Nephron progenitor cell (in vitro differentiated cells): ENCODE measurements at regions not wholly inside any gene's neighbourhood (a gene's known extent, or its start where the extent isn't known, plus 50 kb on each side); places are given as distances from the start of the nearest gene placed in this dataset.
"Not testable (repeated sequence)": the region's sequence is repeated elsewhere in the genome, so short reads cannot be mapped to it uniquely, and the experiment has no call there.

Experiments used
- DNase-seq: peaks from one replicate; pipeline ENCODE4 v3.0.0; 2021
- H3K27ac Mint-ChIP-seq: 2 replicates; pipeline ENCODE4 v1.8.0; 2021; ENCODE audit warnings: mild to moderate bottlenecking, moderate library complexity, mixed read lengths
- H3K27me3 Mint-ChIP-seq: 2 replicates; pipeline ENCODE4 v1.8.0; 2021; ENCODE audit warnings: mild to moderate bottlenecking, low read depth, mixed read lengths; ENCODE audit not compliant: poor library complexity
- H3K36me3 Mint-ChIP-seq: 2 replicates; pipeline ENCODE4 v1.8.0; 2021; ENCODE audit warnings: low read depth, mixed read lengths
- H3K4me1 Mint-ChIP-seq: 2 replicates; pipeline ENCODE4 v1.8.0; 2021; ENCODE audit warnings: mixed read lengths
- H3K4me3 Mint-ChIP-seq: 2 replicates; pipeline ENCODE4 v1.8.0; 2021; ENCODE audit warnings: mild to moderate bottlenecking, moderate library complexity, mixed read lengths
- H3K9me3 Mint-ChIP-seq: 2 replicates; pipeline ENCODE4 v1.8.0; 2021; ENCODE audit warnings: mild to moderate bottlenecking, moderate library complexity, mixed read lengths
- CTCF ChIP-seq: fragments of 200-600 bp; sonication (generic); IDR thresholded peaks from 2 replicates; pipeline ENCODE4 v1.5.0; 2021; ENCODE audit warnings: antibody characterized with exemption

GRCh38 chrX:117607561-117607960, 509.0 kb downstream of the KLHL13 start:
- no peak for TF ChIP-seq CTCF
- H3K27me3 Mint-ChIP-seq: no peaks in the 10 kb centered on the region
- H3K4me3 Mint-ChIP-seq: no peak overlapping the region
- no peak for DNase-seq
- H3K36me3 Mint-ChIP-seq: no peaks in the 10 kb centered on the region
- no peaks in the 10 kb centered on the region for H3K4me1 Mint-ChIP-seq
- H3K9me3 Mint-ChIP-seq: peaks cover 15% of the 10 kb centered on the region
- H3K27ac Mint-ChIP-seq: no peak overlapping the region

GRCh38 chrX:117606101-117606500, 510.5 kb downstream of the KLHL13 start:
- H3K27ac Mint-ChIP-seq, H3K27me3 Mint-ChIP-seq, DNase-seq, H3K4me3 Mint-ChIP-seq, H3K4me1 Mint-ChIP-seq, H3K36me3 Mint-ChIP-seq: not testable (repeated sequence)
- peaks cover 27% of the 10 kb centered on the region for H3K9me3 Mint-ChIP-seq

- Mint-ChIP-seq H3K4me3 (no peak overlapping the region), H3K27ac (no peak overlapping the region), H3K4me1 (no peaks in the 10 kb centered on the region), H3K36me3 (no peaks in the 10 kb centered on the region), H3K9me3 (peaks cover 33% of the 10 kb centered on the region), H3K27me3 (no peaks in the 10 kb centered on the region)
- TF ChIP-seq CTCF: no peak
- DNase-seq: no peak
Measured at GRCh38 chrX:117570160-117570559, 546.5 kb downstream of the KLHL13 start.

- Mint-ChIP-seq H3K27me3 (no peaks in the 10 kb centered on the region), H3K4me1 (no peaks in the 10 kb centered on the region), H3K4me3 (no peak overlapping the region), H3K36me3 (no peaks in the 10 kb centered on the region), H3K9me3 (peaks cover 50% of the 10 kb centered on the region), H3K27ac (no peak overlapping the region)
- no peak for TF ChIP-seq CTCF
- DNase-seq: no peak
Measured at GRCh38 chrX:117568238-117568637, 548.4 kb downstream of the KLHL13 start.

- Mint-ChIP-seq H3K27me3 (no peaks in the 10 kb centered on the region), H3K9me3 (peaks cover 8% of the 10 kb centered on the region)
Measured at GRCh38 chrX:117543885-117544284, 572.7 kb downstream of the KLHL13 start.

GRCh38 chrX:117539090-117539418, 577.6 kb downstream of the KLHL13 start:
- no peaks in the 10 kb centered on the region for H3K36me3 Mint-ChIP-seq
- DNase-seq: no peak
- no peak overlapping the region for H3K27ac Mint-ChIP-seq
- no peak overlapping the region for H3K4me3 Mint-ChIP-seq
- peaks cover 8% of the 10 kb centered on the region for H3K9me3 Mint-ChIP-seq
- H3K4me1 Mint-ChIP-seq: no peaks in the 10 kb centered on the region
- no peaks in the 10 kb centered on the region for H3K27me3 Mint-ChIP-seq
- no peak for TF ChIP-seq CTCF

More at GRCh38 chrX:117543885-117544284, 572.7 kb downstream of the KLHL13 start:
- TF ChIP-seq CTCF: no peak
- no peak for DNase-seq
- Mint-ChIP-seq H3K4me3 (no peak overlapping the region), H3K36me3 (no peaks in the 10 kb centered on the region), H3K4me1 (no peaks in the 10 kb centered on the region), H3K27ac (no peak overlapping the region)
